ENCODE measurements at regions not wholly inside any gene's neighbourhood (a gene's known extent, or its start where the extent isn't known, plus 50 kb on each side); places are given as distances from the start of the nearest gene placed in this dataset.

DNA sequence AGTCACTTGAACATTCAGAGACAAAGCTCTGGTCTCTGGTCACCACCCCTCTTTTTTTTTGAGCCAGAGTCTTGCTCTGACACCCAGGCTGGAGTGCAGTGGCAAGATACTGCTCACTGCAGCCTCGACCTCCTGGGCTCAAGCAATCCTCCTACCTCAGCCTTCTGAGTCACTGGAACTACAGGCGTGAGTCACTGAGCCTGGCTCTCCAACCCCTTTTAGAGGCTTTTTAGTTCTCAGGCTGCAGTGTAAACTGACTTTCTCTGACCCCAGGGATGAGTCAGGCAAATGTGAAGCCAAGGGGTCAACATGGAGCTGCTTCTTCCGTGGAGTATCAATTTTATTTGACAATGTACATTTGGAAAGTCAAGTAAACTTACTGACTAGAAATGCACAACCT, 229.2 kb downstream of the PTTG2 start:
- Histone ChIP-seq H3K27me3 (ENCODE audit: insufficient read depth, low read length) (peaks cover 4% of the 10 kb centered on the region; the same call in 1 of the 2 replicates), H3K4me1 (ENCODE audit: control insufficient read depth, insufficient read depth, low read length, unreplicated experiment) (peaks cover 27% of the 10 kb centered on the region), H2AFZ (ENCODE audit: low read length, unreplicated experiment) (no peak overlapping the region), H3K4me3 (ENCODE audit: low read depth, low read length) (no peak overlapping the region; the same call in 1 of the 2 replicates), H3K36me3 (ENCODE audit: insufficient read depth, low read length) (no peaks in the 10 kb centered on the region), H3K27ac (ENCODE audit: low read depth, low read length) (peak overlapping the region; percentile 35; the same call in 1 of the 2 replicates), H3K79me2 (ENCODE audit: control insufficient read depth, insufficient read depth, low read length, unreplicated experiment) (no peaks in the 10 kb centered on the region)

DNA sequence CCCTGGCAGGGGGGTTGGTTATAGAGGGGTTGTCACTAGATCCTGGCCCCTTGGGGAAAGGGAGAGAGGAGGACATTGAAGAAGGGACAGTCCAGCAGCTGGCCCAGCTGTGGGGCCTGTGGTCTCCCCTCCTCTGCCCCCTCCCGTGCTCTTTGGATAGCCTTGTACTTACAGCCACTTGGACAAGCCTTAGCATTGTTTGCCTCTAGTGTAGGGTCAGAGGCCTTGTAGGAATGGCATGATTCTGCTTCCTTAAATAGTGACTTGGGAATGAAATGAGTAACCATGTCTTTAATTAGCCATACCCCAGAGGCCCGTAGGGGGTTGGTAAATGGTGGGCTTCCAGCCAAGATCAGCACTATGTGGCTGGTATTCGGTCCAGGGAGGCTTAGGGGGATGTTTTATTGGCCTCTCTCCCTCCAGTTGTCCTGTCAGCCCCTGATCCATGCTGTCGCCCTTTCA, 230.6 kb downstream of the PTTG2 start:
- Histone ChIP-seq H3K4me3 (ENCODE audit: low read depth, low read length) (no peak overlapping the region), H3K4me1 (ENCODE audit: control insufficient read depth, insufficient read depth, low read length, unreplicated experiment) (peaks cover 27% of the 10 kb centered on the region), H3K79me2 (ENCODE audit: control insufficient read depth, insufficient read depth, low read length, unreplicated experiment) (no peaks in the 10 kb centered on the region), H3K36me3 (ENCODE audit: insufficient read depth, low read length) (no peaks in the 10 kb centered on the region), H3K27me3 (ENCODE audit: insufficient read depth, low read length) (peaks cover 9% of the 10 kb centered on the region), H3K27ac (ENCODE audit: low read depth, low read length) (peak overlapping the region; percentile 53), H2AFZ (ENCODE audit: low read length, unreplicated experiment) (no peak overlapping the region)

DNA sequence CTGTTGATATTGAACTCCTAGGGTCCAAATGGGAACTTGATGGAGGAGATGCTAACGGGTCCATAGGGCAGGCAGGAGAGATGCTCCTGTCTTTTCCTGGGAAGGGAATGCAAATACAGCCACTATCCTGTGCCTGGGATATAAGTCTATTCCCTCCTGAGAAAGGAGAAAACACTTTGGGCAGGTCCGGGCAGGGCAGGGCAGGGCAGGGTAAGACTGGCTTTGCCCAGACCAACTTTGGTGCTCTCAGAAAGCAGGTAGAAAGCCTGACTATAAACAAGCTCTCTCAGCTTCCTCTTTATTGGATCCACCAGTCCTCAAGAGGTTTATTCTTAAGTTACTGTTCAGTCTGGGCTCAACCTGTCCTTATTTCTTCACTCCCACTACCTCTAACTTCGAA, 232.3 kb downstream of the PTTG2 start:
- Histone ChIP-seq H3K4me3 (ENCODE audit: low read depth, low read length) (no peak overlapping the region), H3K36me3 (ENCODE audit: insufficient read depth, low read length) (no peaks in the 10 kb centered on the region), H3K27me3 (ENCODE audit: insufficient read depth, low read length) (peaks cover 13% of the 10 kb centered on the region), H3K27ac (ENCODE audit: low read depth, low read length) (no peak overlapping the region), H2AFZ (ENCODE audit: low read length, unreplicated experiment) (no peak overlapping the region), H3K4me1 (ENCODE audit: control insufficient read depth, insufficient read depth, low read length, unreplicated experiment) (peaks cover 27% of the 10 kb centered on the region), H3K79me2 (ENCODE audit: control insufficient read depth, insufficient read depth, low read length, unreplicated experiment) (no peaks in the 10 kb centered on the region)

DNA sequence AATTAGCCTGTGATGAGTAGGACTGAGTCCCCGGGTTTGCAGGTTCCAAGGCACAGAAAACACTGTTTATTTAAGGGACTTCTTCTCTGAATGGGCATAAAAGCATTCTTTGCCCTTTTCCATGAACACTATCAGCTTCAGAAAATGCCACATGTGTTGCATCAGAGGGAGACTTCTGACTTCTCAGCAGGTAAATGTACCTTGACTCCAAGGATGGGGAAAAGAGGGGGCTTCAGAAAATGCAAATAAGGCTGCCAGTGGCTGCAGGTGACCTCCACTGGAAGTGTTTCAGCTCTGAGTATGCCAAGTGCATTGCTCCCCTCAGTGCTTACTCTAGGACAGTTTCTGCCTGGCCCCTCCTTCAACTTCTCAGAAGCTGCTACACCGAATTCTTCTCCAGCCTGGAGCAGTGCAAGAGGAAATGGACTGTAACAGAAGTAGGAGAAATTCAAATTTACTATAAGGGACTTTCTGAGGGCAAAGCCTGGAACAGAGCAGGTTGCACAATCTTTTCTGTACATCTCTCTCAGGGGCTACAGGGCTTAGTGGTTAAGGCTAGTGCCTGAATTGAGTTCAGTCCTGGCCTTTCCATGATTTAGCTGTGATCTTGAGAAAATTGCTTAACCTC, 233.2 kb downstream of the PTTG2 start:
- H3K36me3 ChIP-seq (ENCODE audit: insufficient read depth, low read length), result no peaks in the 10 kb centered on the region
- no peak overlapping the region for H3K4me3 ChIP-seq (ENCODE audit: low read depth, low read length)
- H3K4me1 ChIP-seq (ENCODE audit: control insufficient read depth, insufficient read depth, low read length, unreplicated experiment), result peaks cover 26% of the 10 kb centered on the region
- no peak overlapping the region for H3K27ac ChIP-seq (ENCODE audit: low read depth, low read length)
- H3K27me3 ChIP-seq (ENCODE audit: insufficient read depth, low read length), result peaks cover 13% of the 10 kb centered on the region
- no peaks in the 10 kb centered on the region for H3K79me2 ChIP-seq (ENCODE audit: control insufficient read depth, insufficient read depth, low read length, unreplicated experiment)
- no peak overlapping the region for H2AFZ ChIP-seq (ENCODE audit: low read length, unreplicated experiment)

DNA sequence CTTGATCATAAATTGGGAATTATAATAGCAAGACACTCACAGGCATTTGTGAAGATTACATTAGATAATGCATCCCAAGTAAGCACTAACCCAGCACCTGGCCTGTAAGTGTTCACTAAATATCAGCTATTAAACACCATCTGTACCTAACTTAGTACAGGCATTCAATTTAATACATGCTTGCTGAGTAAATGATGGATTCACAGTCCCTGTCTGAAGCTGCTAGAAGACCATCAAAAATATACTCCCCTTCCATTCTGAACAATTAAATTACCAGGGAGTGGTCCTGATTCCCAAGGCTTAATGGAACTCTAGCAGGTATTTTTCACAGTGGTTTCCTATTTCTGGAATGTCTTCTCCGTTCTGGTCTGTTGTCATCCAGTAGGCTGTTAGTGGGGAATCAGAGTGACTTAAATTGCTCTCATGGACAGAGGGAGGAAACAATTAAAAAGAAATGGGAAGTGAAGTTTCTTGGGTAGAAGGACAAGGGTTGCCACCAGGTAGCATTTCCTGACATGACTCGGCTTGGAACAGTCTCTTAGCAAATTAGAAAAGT, 233.9 kb downstream of the PTTG2 start:
- Histone ChIP-seq H3K36me3 (ENCODE audit: insufficient read depth, low read length) (no peaks in the 10 kb centered on the region), H3K79me2 (ENCODE audit: control insufficient read depth, insufficient read depth, low read length, unreplicated experiment) (no peaks in the 10 kb centered on the region), H3K27me3 (ENCODE audit: insufficient read depth, low read length) (peaks cover 13% of the 10 kb centered on the region)

DNA sequence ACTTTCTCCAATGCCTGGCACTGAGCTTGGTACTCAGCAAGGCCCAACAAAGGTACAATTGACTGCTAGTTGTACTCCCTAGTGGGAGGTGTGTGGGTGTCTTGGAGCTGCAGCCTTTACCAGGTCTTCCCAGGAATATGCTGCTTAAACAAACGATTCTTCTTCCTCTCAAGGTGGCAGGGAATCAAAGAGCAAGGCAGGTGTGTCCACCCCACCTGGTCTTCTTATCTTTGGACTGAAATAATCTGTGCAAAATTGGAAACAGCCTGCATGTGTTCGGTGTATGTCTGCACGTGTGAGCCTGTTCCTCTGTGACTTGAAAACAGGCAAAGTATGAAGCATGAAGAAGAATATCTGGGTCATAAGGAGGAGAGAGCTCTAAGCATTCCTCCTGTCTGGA, 235.3 kb downstream of the PTTG2 start:
- Histone ChIP-seq H3K79me2 (ENCODE audit: control insufficient read depth, insufficient read depth, low read length, unreplicated experiment) (no peaks in the 10 kb centered on the region), H3K27me3 (ENCODE audit: insufficient read depth, low read length) (peaks cover 22% of the 10 kb centered on the region), H3K36me3 (ENCODE audit: insufficient read depth, low read length) (no peaks in the 10 kb centered on the region), H2AFZ (ENCODE audit: low read length, unreplicated experiment) (no peak overlapping the region), H3K27ac (ENCODE audit: low read depth, low read length) (no peak overlapping the region), H3K4me3 (ENCODE audit: low read depth, low read length) (no peak overlapping the region), H3K4me1 (ENCODE audit: control insufficient read depth, insufficient read depth, low read length, unreplicated experiment) (peaks cover 9% of the 10 kb centered on the region)

More for the DNA sequence above, 233.9 kb downstream of the PTTG2 start:
- H3K27ac ChIP-seq (ENCODE audit: low read depth, low read length), result no peak overlapping the region
- no peak overlapping the region for H2AFZ ChIP-seq (ENCODE audit: low read length, unreplicated experiment)
- H3K4me1 ChIP-seq (ENCODE audit: control insufficient read depth, insufficient read depth, low read length, unreplicated experiment), result peaks cover 18% of the 10 kb centered on the region
- H3K4me3 ChIP-seq (ENCODE audit: low read depth, low read length), result no peak overlapping the region

DNA sequence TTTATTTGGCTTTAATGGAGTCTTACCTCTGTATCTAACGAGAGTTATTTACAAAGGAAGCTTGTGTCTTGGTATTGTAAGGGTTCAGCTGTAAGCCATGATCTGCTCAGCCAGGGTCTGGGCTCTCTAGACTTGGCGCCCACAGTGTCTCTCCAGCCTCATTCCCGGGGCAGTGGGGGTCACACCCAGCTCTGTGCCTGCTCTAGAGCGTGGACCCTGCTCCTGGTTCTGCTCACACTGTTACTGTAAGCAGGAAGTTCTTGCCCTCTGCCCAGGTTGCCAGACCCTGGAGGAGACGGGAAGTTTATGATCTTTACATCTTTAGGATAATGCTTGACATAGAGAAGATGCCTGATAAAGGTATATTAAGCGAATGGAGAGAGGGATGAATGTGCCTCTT, 235.7 kb downstream of the PTTG2 start:
- peaks cover 24% of the 10 kb centered on the region for H3K27me3 ChIP-seq (ENCODE audit: insufficient read depth, low read length)
- no peaks in the 10 kb centered on the region for H3K36me3 ChIP-seq (ENCODE audit: insufficient read depth, low read length)
- no peak overlapping the region for H2AFZ ChIP-seq (ENCODE audit: low read length, unreplicated experiment)
- no peak overlapping the region for H3K27ac ChIP-seq (ENCODE audit: low read depth, low read length)
- peaks cover 4% of the 10 kb centered on the region for H3K4me1 ChIP-seq (ENCODE audit: control insufficient read depth, insufficient read depth, low read length, unreplicated experiment)
- no peak overlapping the region for H3K4me3 ChIP-seq (ENCODE audit: low read depth, low read length)
- H3K79me2 ChIP-seq (ENCODE audit: control insufficient read depth, insufficient read depth, low read length, unreplicated experiment), result no peaks in the 10 kb centered on the region

DNA sequence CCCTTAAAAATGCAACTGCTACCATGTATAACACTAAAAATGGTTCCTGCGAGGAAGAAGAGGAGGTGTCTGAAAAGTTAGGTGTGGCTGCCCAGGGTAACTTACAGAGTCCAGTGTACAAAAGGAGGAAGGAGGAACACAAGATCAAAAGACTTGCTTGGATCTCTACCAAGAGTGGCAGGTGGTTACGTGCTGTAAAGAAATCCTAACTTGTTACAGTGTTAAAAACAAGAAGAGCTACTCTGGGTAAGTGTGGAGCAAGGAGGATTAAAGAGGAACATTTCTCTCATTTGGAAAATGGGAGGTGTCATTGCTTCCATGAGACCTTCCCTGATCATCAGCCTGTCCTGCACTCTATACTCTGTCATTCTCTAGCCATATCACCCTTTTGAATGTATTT, 242.0 kb downstream of the PTTG2 start:
- no peaks in the 10 kb centered on the region for H3K36me3 ChIP-seq (ENCODE audit: insufficient read depth, low read length)

DNA sequence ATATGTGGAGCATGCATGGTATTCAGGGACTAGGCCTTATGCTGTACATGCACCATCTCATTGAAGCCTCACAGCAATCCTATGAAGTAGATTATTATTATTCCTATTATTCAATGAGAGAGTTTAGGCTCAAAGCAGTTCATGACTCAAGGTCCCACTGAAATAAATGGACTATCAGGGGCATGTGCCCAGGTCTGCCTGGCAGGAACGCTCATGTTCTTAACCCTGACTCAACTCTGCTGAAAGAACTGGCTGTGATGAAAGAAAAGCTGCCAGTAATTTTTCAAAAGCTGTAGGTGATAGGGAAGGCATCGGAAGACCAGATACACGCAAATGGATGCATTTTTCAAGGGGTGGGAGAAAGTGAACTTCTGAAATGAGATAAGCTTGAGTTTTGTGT, 243.4 kb downstream of the PTTG2 start:
- no peaks in the 10 kb centered on the region for H3K36me3 ChIP-seq (ENCODE audit: insufficient read depth, low read length)
- H3K27ac ChIP-seq (ENCODE audit: low read depth, low read length), result no peak overlapping the region
- H3K79me2 ChIP-seq (ENCODE audit: control insufficient read depth, insufficient read depth, low read length, unreplicated experiment), result no peaks in the 10 kb centered on the region
- peaks cover 21% of the 10 kb centered on the region for H3K27me3 ChIP-seq (ENCODE audit: insufficient read depth, low read length)
- H3K4me3 ChIP-seq (ENCODE audit: low read depth, low read length), result no peak overlapping the region
- no peaks in the 10 kb centered on the region for H3K4me1 ChIP-seq (ENCODE audit: control insufficient read depth, insufficient read depth, low read length, unreplicated experiment)
- no peak overlapping the region for H2AFZ ChIP-seq (ENCODE audit: low read length, unreplicated experiment)

More for the DNA sequence above, 242.0 kb downstream of the PTTG2 start:
- Histone ChIP-seq H3K27ac (ENCODE audit: low read depth, low read length) (no peak overlapping the region), H3K4me3 (ENCODE audit: low read depth, low read length) (no peak overlapping the region), H3K27me3 (ENCODE audit: insufficient read depth, low read length) (peaks cover 21% of the 10 kb centered on the region), H2AFZ (ENCODE audit: low read length, unreplicated experiment) (no peak overlapping the region), H3K79me2 (ENCODE audit: control insufficient read depth, insufficient read depth, low read length, unreplicated experiment) (no peaks in the 10 kb centered on the region), H3K4me1 (ENCODE audit: control insufficient read depth, insufficient read depth, low read length, unreplicated experiment) (no peaks in the 10 kb centered on the region)

DNA sequence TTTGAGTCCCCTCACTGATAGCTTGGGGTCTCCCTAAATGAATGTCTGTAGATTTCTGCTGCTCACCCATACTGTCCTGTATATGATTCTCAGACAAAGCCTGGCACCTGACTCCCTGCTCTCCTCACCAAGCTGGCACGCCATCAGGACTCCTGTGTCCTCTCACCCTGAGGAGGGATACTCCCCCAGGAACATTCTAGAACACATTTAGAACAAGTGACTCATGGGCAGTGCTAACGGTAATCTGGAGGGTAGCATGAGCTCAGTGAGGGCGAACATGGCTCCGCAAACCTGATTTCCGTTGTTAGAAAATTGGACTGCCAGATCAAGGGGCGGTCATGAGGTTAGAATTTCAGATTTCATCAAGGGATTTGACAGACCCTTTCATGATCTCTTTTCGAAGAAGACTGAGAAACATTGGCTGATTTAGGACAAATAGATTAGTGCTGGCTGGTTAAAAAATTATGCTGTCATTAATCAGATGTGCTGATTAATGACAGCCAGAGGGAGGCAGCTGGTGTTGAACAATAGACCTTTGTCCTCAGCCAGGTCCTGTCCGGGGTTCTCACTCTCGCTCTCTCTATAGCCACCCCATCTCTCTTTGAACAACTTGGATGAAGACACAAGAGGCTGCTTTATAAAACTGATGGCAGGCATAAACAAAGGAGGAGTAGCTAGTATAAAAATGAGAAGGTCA, 244.3 kb downstream of the PTTG2 start:
- Histone ChIP-seq H3K4me3 (ENCODE audit: low read depth, low read length) (no peak overlapping the region), H3K79me2 (ENCODE audit: control insufficient read depth, insufficient read depth, low read length, unreplicated experiment) (no peaks in the 10 kb centered on the region), H3K27ac (ENCODE audit: low read depth, low read length) (no peak overlapping the region), H3K27me3 (ENCODE audit: insufficient read depth, low read length) (peaks cover 21% of the 10 kb centered on the region), H2AFZ (ENCODE audit: low read length, unreplicated experiment) (no peak overlapping the region), H3K36me3 (ENCODE audit: insufficient read depth, low read length) (no peaks in the 10 kb centered on the region), H3K4me1 (ENCODE audit: control insufficient read depth, insufficient read depth, low read length, unreplicated experiment) (no peaks in the 10 kb centered on the region)

DNA sequence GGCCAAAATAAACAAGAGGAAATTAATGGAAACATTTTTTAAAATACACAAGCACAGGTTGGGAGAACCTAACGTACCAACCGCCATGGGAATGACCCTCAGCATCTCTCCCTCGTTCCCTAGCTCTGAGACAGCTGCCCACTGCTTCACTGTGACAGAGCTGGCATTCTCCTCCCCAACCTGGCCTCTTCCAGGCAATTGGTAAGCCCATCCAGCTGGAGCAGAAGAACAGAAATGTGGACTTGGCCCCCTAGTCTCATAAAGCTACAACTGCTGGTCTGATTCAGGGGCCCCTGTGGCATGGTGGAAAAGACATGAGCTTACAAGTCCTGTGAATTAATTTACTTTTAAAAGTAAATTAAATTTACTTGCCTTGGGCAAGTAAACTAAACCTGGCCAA, 245.1 kb downstream of the PTTG2 start:
- H3K36me3 ChIP-seq (ENCODE audit: insufficient read depth, low read length), result no peaks in the 10 kb centered on the region
- no peaks in the 10 kb centered on the region for H3K79me2 ChIP-seq (ENCODE audit: control insufficient read depth, insufficient read depth, low read length, unreplicated experiment)
- H2AFZ ChIP-seq (ENCODE audit: low read length, unreplicated experiment), result no peak overlapping the region
- H3K27me3 ChIP-seq (ENCODE audit: insufficient read depth, low read length), result peaks cover 14% of the 10 kb centered on the region
- H3K4me3 ChIP-seq (ENCODE audit: low read depth, low read length), result no peak overlapping the region
- H3K27ac ChIP-seq (ENCODE audit: low read depth, low read length), result no peak overlapping the region
- no peaks in the 10 kb centered on the region for H3K4me1 ChIP-seq (ENCODE audit: control insufficient read depth, insufficient read depth, low read length, unreplicated experiment)

Measured in ACC112 (cell line).